ENCODE measurements at regions not wholly inside any gene's neighbourhood (a gene's known extent, or its start where the extent isn't known, plus 50 kb on each side); places are given as distances from the start of the nearest gene placed in this dataset.
"Not testable (repeated sequence)": the region's sequence is repeated elsewhere in the genome, so short reads cannot be mapped to it uniquely, and the experiment has no call there.

GRCh38 chr18:78271790-78272189 lies 707.8 kb upstream of the SALL3 start:
- Histone ChIP-seq H3K4me3 (ENCODE audit: low read depth in 1 of 2, low read length in 2 of 2) (no peak overlapping the region), H3K36me3 (ENCODE audit: control insufficient read depth in 1 of 2, insufficient read depth in 2 of 2, low read length in 2 of 2) (no peaks in the 10 kb centered on the region), H3K27me3 (ENCODE audit: low read depth, low read length) (no peaks in the 10 kb centered on the region), H3K27ac (ENCODE audit: low read length) (no peak overlapping the region), H3K9me3 (ENCODE audit: control insufficient read depth in 1 of 2, low read length in 2 of 2) (peaks cover 0 to 10% of the 10 kb centered on the region in 2 donors), H3K4me1 (ENCODE audit: control insufficient read depth in 1 of 2, insufficient read depth in 2 of 2, low read length in 2 of 2) (no peaks in the 10 kb centered on the region)

DNA sequence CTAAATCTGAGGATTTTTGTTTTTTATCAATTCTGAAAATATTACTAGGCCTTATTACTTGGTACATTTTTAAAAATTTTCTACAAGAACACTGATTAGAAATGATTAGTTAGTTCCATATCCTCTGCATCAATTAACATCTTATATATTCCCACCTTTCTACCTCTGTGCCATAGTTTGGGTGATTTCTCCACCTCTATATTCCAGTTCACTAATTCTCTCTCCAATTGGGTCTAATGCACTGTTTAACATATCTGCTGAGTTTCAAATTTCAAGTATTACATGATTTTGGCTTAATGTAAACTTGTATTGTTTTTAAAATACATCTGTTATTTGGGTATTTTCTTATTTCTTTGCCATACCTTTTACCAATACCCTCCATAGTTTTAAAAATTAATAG lies 705.7 kb upstream of the SALL3 start:
- Histone ChIP-seq H3K4me3 (ENCODE audit: low read depth in 1 of 2, low read length in 2 of 2) (no peak overlapping the region), H3K4me1 (ENCODE audit: control insufficient read depth in 1 of 2, insufficient read depth in 2 of 2, low read length in 2 of 2) (no peaks in the 10 kb centered on the region), H3K27ac (ENCODE audit: low read length) (no peak overlapping the region), H3K36me3 (ENCODE audit: control insufficient read depth in 1 of 2, insufficient read depth in 2 of 2, low read length in 2 of 2) (no peaks in the 10 kb centered on the region), H3K9me3 (ENCODE audit: control insufficient read depth in 1 of 2, low read length in 2 of 2) (peaks cover 0 to 10% of the 10 kb centered on the region in 2 donors), H3K27me3 (ENCODE audit: low read depth, low read length) (no peaks in the 10 kb centered on the region)

GRCh38 chr18:78283425-78283824 lies 696.2 kb upstream of the SALL3 start:
- H3K4me1 ChIP-seq (ENCODE audit: control insufficient read depth in 1 of 2, insufficient read depth in 2 of 2, low read length in 2 of 2); H3K4me3 ChIP-seq (ENCODE audit: low read depth in 1 of 2, low read length in 2 of 2); H3K9me3 ChIP-seq (ENCODE audit: control insufficient read depth in 1 of 2, low read length in 2 of 2); H3K27ac ChIP-seq (ENCODE audit: low read length); H3K27me3 ChIP-seq (ENCODE audit: low read depth, low read length); H3K36me3 ChIP-seq (ENCODE audit: control insufficient read depth in 1 of 2, insufficient read depth in 2 of 2, low read length in 2 of 2): not testable (repeated sequence)

GRCh38 chr18:78292618-78293380 lies 686.8 kb upstream of the SALL3 start:
- Histone ChIP-seq H3K36me3 (ENCODE audit: control insufficient read depth in 1 of 2, insufficient read depth in 2 of 2, low read length in 2 of 2) (no peaks in the 10 kb centered on the region), H3K9me3 (ENCODE audit: control insufficient read depth in 1 of 2, low read length in 2 of 2) (no peaks in the 10 kb centered on the region), H3K27me3 (ENCODE audit: low read depth, low read length) (no peaks in the 10 kb centered on the region), H3K4me1 (ENCODE audit: control insufficient read depth in 1 of 2, insufficient read depth in 2 of 2, low read length in 2 of 2) (peaks cover 4 to 6% of the 10 kb centered on the region in 2 donors), H3K4me3 (ENCODE audit: low read depth in 1 of 2, low read length in 2 of 2) (peak overlapping the region in 1 of 2 donors; percentile 48), H3K27ac (ENCODE audit: low read length) (no peak overlapping the region)

- no peaks in the 10 kb centered on the region for H3K27me3 ChIP-seq (ENCODE audit: low read depth, low read length)
- peaks cover 4 to 6% of the 10 kb centered on the region in 2 donors for H3K4me1 ChIP-seq (ENCODE audit: control insufficient read depth in 1 of 2, insufficient read depth in 2 of 2, low read length in 2 of 2)
- H3K4me3 ChIP-seq (ENCODE audit: low read depth in 1 of 2, low read length in 2 of 2): peak overlapping the region; percentile 27 to 48
- H3K27ac ChIP-seq (ENCODE audit: low read length): no peak overlapping the region
- H3K9me3 ChIP-seq (ENCODE audit: control insufficient read depth in 1 of 2, low read length in 2 of 2): no peaks in the 10 kb centered on the region
- H3K36me3 ChIP-seq (ENCODE audit: control insufficient read depth in 1 of 2, insufficient read depth in 2 of 2, low read length in 2 of 2): no peaks in the 10 kb centered on the region
Measured at GRCh38 chr18:78293540-78293939, 686.1 kb upstream of the SALL3 start.

DNA sequence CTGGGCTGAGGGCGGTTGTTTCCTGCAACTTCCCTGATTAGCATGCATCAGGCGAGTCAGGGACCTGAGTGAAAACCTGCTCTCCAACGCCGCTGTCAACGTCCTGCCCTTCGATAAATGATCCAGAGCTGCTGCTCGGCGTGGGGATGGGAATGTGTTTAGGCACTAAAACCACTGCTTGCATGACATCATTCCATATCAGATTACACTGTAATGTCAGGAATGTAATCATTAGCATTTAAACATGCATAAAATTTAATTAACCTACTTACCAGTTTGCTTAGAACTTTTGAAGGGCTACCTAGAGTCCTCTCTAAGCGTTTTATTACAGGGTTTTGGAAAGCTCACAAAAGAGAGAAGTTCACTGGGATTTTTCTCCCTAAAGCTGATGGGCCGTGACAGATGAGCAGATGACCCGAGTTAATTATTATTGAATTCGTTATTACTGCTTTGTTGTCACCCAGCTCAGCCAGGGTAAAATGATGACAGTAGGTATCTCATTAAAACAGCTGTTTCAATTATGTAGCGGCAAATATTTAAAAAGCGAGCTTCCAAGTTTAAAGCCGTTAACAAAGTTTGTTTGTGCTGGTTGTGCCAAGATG lies 685.6 kb upstream of the SALL3 start:
- H3K27me3 ChIP-seq (ENCODE audit: low read depth, low read length): no peaks in the 10 kb centered on the region
- peak overlapping the region; percentile 27 to 48 for H3K4me3 ChIP-seq (ENCODE audit: low read depth in 1 of 2, low read length in 2 of 2)
- H3K36me3 ChIP-seq (ENCODE audit: control insufficient read depth in 1 of 2, insufficient read depth in 2 of 2, low read length in 2 of 2): no peaks in the 10 kb centered on the region
- H3K9me3 ChIP-seq (ENCODE audit: control insufficient read depth in 1 of 2, low read length in 2 of 2): no peaks in the 10 kb centered on the region
- H3K27ac ChIP-seq (ENCODE audit: low read length): no peak overlapping the region
- H3K4me1 ChIP-seq (ENCODE audit: control insufficient read depth in 1 of 2, insufficient read depth in 2 of 2, low read length in 2 of 2): peaks cover 4 to 6% of the 10 kb centered on the region in 2 donors

- Histone ChIP-seq H3K9me3 (ENCODE audit: control insufficient read depth in 1 of 2, low read length in 2 of 2) (no peaks in the 10 kb centered on the region), H3K36me3 (ENCODE audit: control insufficient read depth in 1 of 2, insufficient read depth in 2 of 2, low read length in 2 of 2) (no peaks in the 10 kb centered on the region), H3K4me1 (ENCODE audit: control insufficient read depth in 1 of 2, insufficient read depth in 2 of 2, low read length in 2 of 2) (peaks cover 4 to 6% of the 10 kb centered on the region in 2 donors), H3K4me3 (ENCODE audit: low read depth in 1 of 2, low read length in 2 of 2) (no peak overlapping the region), H3K27me3 (ENCODE audit: low read depth, low read length) (no peaks in the 10 kb centered on the region), H3K27ac (ENCODE audit: low read length) (no peak overlapping the region)
Measured at GRCh38 chr18:78295262-78295661, 684.4 kb upstream of the SALL3 start.

GRCh38 chr18:78296166-78296565 lies 683.5 kb upstream of the SALL3 start:
- no peaks in the 10 kb centered on the region for H3K9me3 ChIP-seq (ENCODE audit: control insufficient read depth in 1 of 2, low read length in 2 of 2)
- H3K27ac ChIP-seq (ENCODE audit: low read length): no peak overlapping the region
- peaks cover 4 to 6% of the 10 kb centered on the region in 2 donors for H3K4me1 ChIP-seq (ENCODE audit: control insufficient read depth in 1 of 2, insufficient read depth in 2 of 2, low read length in 2 of 2)
- no peaks in the 10 kb centered on the region for H3K36me3 ChIP-seq (ENCODE audit: control insufficient read depth in 1 of 2, insufficient read depth in 2 of 2, low read length in 2 of 2)
- H3K27me3 ChIP-seq (ENCODE audit: low read depth, low read length): no peaks in the 10 kb centered on the region
- no peak overlapping the region for H3K4me3 ChIP-seq (ENCODE audit: low read depth in 1 of 2, low read length in 2 of 2)

DNA sequence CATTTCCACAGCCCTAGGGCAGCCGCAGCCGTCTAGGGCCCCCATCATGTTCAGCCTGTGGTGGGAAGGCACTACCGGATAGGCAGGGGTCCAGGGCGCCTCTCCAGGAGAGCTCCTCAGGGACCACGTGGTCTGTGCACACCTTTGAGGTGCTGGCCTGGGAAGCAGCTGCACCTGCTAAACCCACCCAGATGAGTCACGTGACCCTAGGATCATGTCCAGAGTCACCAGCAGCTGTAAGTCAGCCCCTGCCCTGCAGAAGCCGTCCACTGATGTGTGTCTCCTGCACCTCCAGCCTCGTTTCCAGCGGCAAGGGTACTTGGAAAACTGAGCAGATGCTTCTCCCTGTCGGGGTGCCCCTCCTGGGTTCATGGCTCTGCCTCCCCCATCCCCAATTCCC lies 682.6 kb upstream of the SALL3 start:
- no peak overlapping the region for H3K4me3 ChIP-seq (ENCODE audit: low read depth in 1 of 2, low read length in 2 of 2)
- no peaks in the 10 kb centered on the region for H3K27me3 ChIP-seq (ENCODE audit: low read depth, low read length)
- H3K27ac ChIP-seq (ENCODE audit: low read length): no peak overlapping the region
- H3K36me3 ChIP-seq (ENCODE audit: control insufficient read depth in 1 of 2, insufficient read depth in 2 of 2, low read length in 2 of 2): no peaks in the 10 kb centered on the region
- peaks cover 4 to 6% of the 10 kb centered on the region in 2 donors for H3K4me1 ChIP-seq (ENCODE audit: control insufficient read depth in 1 of 2, insufficient read depth in 2 of 2, low read length in 2 of 2)
- no peaks in the 10 kb centered on the region for H3K9me3 ChIP-seq (ENCODE audit: control insufficient read depth in 1 of 2, low read length in 2 of 2)

DNA sequence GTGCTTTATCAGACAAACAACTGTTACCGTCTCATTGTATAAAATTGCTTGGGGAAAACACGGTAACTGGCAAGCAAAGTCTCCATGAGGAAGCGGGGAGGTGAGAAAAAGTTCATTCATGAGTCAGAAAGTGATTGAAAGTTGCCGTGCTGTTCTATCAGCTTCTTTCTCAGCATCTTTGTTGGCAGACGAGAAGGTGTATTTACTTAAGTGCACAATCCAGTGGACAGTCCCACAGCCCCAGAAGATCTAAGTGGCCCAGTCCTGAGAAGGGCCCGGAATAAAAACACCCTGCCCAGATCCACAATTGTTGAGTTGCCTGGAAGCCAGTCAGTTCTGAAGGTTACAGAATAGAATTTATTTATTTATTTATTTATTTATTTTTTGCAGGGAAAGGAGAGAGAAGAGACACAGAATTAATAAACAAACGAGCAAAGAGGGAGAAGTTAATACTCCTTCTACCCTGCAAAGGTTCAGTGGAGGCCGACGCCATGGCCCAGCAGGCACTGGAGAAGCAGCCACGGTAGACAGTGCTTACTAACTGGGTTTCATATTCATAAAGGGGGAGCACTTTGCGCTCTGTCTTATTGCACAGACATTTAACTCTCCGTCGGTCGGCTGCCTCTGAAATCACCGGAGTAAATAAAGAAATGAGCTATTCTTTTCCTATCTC lies 676.0 kb upstream of the SALL3 start:
- no peaks in the 10 kb centered on the region for H3K4me1 ChIP-seq (ENCODE audit: control insufficient read depth in 1 of 2, insufficient read depth in 2 of 2, low read length in 2 of 2)
- no peaks in the 10 kb centered on the region for H3K27me3 ChIP-seq (ENCODE audit: low read depth, low read length)
- no peak overlapping the region for H3K27ac ChIP-seq (ENCODE audit: low read length)
- H3K9me3 ChIP-seq (ENCODE audit: control insufficient read depth in 1 of 2, low read length in 2 of 2): no peaks in the 10 kb centered on the region
- H3K4me3 ChIP-seq (ENCODE audit: low read depth in 1 of 2, low read length in 2 of 2): no peak overlapping the region
- no peaks in the 10 kb centered on the region for H3K36me3 ChIP-seq (ENCODE audit: control insufficient read depth in 1 of 2, insufficient read depth in 2 of 2, low read length in 2 of 2)

- no peaks in the 10 kb centered on the region for H3K36me3 ChIP-seq (ENCODE audit: control insufficient read depth in 1 of 2, insufficient read depth in 2 of 2, low read length in 2 of 2)
- H3K27ac ChIP-seq (ENCODE audit: low read length): no peak overlapping the region
- no peaks in the 10 kb centered on the region for H3K9me3 ChIP-seq (ENCODE audit: control insufficient read depth in 1 of 2, low read length in 2 of 2)
- H3K27me3 ChIP-seq (ENCODE audit: low read depth, low read length): no peaks in the 10 kb centered on the region
- H3K4me1 ChIP-seq (ENCODE audit: control insufficient read depth in 1 of 2, insufficient read depth in 2 of 2, low read length in 2 of 2): no peaks in the 10 kb centered on the region
- H3K4me3 ChIP-seq (ENCODE audit: low read depth in 1 of 2, low read length in 2 of 2): no peak overlapping the region
Measured at GRCh38 chr18:78304192-78305164, 675.1 kb upstream of the SALL3 start.
